NCI-H226 (cell line): ENCODE measurements at regions not wholly inside any gene's neighbourhood (a gene's known extent, or its start where the extent isn't known, plus 50 kb on each side); places are given as distances from the start of the nearest gene placed in this dataset.
A peak's percentile ranks its signal among the peaks of the same experiment; 100 is the strongest.

Experiments used
- DNase-seq: peaks from one replicate; pipeline ENCODE4 v3.0.0-alpha.2; 2015

- no peak for DNase-seq
Measured at GRCh38 chr2:150759531-150759930, 272.1 kb upstream of the RND3 start.

GRCh38 chr2:150759106-150759505, 271.6 kb upstream of the RND3 start:
- no peak for DNase-seq

- DNase-seq: no peak
Measured at GRCh38 chr2:150752229-150752628, 264.8 kb upstream of the RND3 start.

- DNase-seq: no peak
Measured at GRCh38 chr2:150750720-150751119, 263.3 kb upstream of the RND3 start.

- no peak for DNase-seq
Measured at GRCh38 chr2:150742094-150742493, 254.6 kb upstream of the RND3 start.

GRCh38 chr2:150735894-150736498, 248.5 kb upstream of the RND3 start:
- no peak for DNase-seq

- peak; percentile 9 for DNase-seq
Measured at GRCh38 chr2:150733051-150733618, 245.7 kb upstream of the RND3 start.

- DNase-seq: no peak
Measured at GRCh38 chr2:150732491-150732890, 245.0 kb upstream of the RND3 start.

GRCh38 chr2:150732064-150732463, 244.6 kb upstream of the RND3 start:
- peak; percentile 47 for DNase-seq

GRCh38 chr2:150729495-150729955, 242.1 kb upstream of the RND3 start:
- no peak for DNase-seq

- DNase-seq: no peak
Measured at GRCh38 chr2:150718280-150718679, 230.8 kb upstream of the RND3 start.

- DNase-seq: no peak
Measured at GRCh38 chr2:150716186-150716585, 228.7 kb upstream of the RND3 start.

GRCh38 chr2:150715501-150715900, 228.0 kb upstream of the RND3 start:
- DNase-seq: no peak

- no peak for DNase-seq
Measured at GRCh38 chr2:150710916-150711315, 223.4 kb upstream of the RND3 start.

GRCh38 chr2:150710041-150710440, 222.6 kb upstream of the RND3 start:
- DNase-seq: no peak

- no peak for DNase-seq
Measured at GRCh38 chr2:150706561-150706960, 219.1 kb upstream of the RND3 start.

GRCh38 chr2:150705767-150706166, 218.3 kb upstream of the RND3 start:
- no peak for DNase-seq

GRCh38 chr2:150705357-150705756, 217.9 kb upstream of the RND3 start:
- no peak for DNase-seq

GRCh38 chr2:150702791-150703190, 215.3 kb upstream of the RND3 start:
- DNase-seq: no peak

GRCh38 chr2:150700666-150701580, 213.5 kb upstream of the RND3 start:
- DNase-seq: no peak

- no peak for DNase-seq
Measured at GRCh38 chr2:150699218-150699617, 211.8 kb upstream of the RND3 start.

GRCh38 chr2:150698016-150698661, 210.7 kb upstream of the RND3 start:
- DNase-seq: no peak

- DNase-seq: no peak
Measured at GRCh38 chr2:150697596-150697995, 210.1 kb upstream of the RND3 start.
